ENCODE measurements at regions not wholly inside any gene's neighbourhood (a gene's known extent, or its start where the extent isn't known, plus 50 kb on each side); places are given as distances from the start of the nearest gene placed in this dataset.

DNA sequence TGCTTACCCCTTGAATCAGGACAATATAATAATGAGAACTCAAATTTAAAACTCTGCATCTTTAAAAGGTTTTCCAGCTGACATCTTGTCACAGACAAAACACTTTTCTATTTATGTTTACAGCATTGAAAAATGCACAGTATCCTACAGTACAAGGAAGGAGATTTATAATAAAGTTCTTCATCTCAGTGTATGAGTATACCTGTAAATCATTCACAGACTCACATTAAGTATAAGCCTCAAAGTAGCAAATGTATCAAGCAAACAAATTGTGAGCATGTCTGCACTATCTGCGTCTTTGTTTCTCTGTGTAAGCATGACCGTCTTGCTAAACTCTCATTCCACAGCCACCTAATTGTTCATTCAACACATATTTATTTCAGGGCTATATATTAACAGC is 52.8 kb downstream of the PPP1R2C start:
- H3K27ac ChIP-seq, result no peak overlapping the region
- no peaks in the 10 kb centered on the region for H3K36me3 ChIP-seq
- no peaks in the 10 kb centered on the region for H3K9me3 ChIP-seq (replicated peaks)
- no peaks in the 10 kb centered on the region for H3K27me3 ChIP-seq
- no peak for DNase-seq
- no peaks in the 10 kb centered on the region for H3K4me1 ChIP-seq
- no peak overlapping the region for H3K4me3 ChIP-seq

DNA sequence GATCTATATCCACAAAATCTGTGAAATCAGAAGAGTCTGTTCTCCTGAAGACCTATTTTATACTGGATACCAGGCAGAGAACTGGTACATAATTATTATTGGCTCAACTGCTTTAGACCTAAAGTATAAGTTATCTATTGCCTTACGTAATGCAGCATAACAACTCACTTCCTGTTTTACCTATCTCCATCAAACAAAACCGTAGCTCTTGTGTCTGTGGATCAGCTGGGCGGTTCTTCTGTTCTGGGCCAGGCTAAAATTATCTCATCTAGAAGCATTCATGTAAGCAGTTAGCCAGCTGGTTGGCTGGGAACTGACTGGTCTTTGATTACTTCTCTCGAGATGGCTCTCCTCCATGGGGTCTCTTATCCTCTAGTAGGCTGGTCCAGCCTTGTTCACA is 57.8 kb downstream of the PPP1R2C start:
- Histone ChIP-seq H3K9me3 (replicated peaks) (no peaks in the 10 kb centered on the region), H3K36me3 (no peaks in the 10 kb centered on the region), H3K4me3 (no peak overlapping the region), H3K27me3 (no peaks in the 10 kb centered on the region), H3K27ac (no peak overlapping the region), H3K4me1 (no peaks in the 10 kb centered on the region)
- no peak for DNase-seq

DNA sequence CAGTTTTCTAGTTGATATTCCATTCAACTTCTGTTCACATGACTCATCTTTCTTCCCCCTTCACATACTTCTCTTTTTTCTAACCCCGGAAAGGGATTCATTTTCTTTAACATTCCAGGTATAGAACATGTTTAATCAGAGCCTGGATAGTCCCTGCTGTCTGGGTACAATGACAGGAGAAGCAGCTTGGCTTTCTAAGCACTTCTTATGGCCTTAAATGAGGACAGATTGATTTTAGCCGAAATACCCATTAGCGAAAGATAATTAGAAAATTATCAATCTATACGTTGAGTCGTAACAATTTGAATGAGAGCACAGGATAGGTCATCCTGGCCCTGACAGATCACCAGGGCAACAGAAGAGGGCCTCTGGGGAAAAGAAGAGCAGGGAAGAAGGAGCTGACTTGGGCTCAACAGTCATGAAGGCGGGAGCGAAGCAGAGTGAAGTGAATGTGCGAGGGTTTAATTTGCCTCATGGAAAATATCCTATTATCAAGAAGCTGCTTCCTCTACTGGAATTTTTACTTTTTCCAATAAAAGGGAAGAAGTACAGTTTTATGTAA is 62.2 kb downstream of the PPP1R2C start:
- Histone ChIP-seq H3K4me1 (no peaks in the 10 kb centered on the region), H3K27ac (no peak overlapping the region), H3K4me3 (no peak overlapping the region), H3K27me3 (no peaks in the 10 kb centered on the region), H3K9me3 (replicated peaks) (no peaks in the 10 kb centered on the region), H3K36me3 (no peaks in the 10 kb centered on the region)
- no peak for DNase-seq

DNA sequence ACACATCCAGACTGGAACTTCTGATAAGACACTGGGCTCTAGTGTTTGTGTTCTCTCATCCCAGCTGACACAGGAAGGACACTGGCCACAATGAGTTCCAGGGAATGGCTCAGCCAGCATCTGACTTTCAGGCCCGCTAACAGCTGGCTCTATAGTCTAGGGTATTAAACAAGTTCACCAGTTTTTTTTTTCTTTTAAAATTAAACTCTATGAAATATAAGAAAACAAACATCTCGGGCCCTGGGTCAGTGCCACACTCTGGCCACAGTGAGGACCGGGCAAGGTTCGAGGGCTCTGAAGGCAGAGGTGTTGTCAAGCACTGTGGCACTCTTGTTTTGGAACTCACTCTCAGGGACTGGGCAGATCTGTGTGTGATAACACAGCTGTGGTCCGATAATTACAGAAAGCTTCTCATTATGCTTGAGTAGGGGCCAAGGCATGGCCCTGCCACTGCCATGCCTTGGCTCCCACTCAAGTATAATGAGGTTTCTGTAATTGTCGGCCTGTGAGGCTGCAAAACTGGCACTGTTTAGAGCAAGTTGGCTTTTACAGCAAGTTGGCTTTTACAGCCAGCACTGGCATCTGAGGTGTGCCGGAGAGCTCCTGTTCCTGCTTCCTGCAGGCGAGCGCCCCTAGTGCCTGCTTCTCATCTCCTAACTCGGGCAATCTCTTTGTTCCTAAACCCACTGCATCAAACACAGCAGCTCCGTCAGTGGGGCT is 62.8 kb downstream of the PPP1R2C start:
- Histone ChIP-seq H3K27ac (no peak overlapping the region), H3K4me1 (no peaks in the 10 kb centered on the region), H3K27me3 (no peaks in the 10 kb centered on the region), H3K9me3 (replicated peaks) (no peaks in the 10 kb centered on the region), H3K36me3 (no peaks in the 10 kb centered on the region), H3K4me3 (peak overlapping the region; percentile 26; the same call in 1 of the 2 replicates)
- DNase-seq, result peak; percentile 32 to 42

DNA sequence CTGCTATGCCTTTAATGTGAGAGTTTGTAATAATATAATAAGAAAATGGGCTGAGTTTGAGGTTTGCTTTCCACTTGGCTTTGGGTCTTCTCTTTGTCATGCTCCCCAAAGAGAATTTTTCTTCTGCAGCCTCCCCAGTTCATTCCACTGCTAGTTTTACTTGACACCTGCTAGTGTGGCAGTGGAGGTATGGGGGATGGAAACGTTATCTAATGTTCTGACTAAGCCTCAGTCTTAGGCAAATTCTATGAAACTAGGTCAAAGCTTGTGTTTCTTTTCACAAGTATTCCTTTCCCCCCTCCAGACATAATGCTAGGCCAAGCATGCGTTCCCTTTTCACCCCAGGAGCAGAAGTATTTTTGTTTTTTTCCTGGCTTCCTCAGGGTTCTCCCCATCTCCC is 67.5 kb downstream of the PPP1R2C start:
- Histone ChIP-seq H3K4me1 (no peaks in the 10 kb centered on the region), H3K9me3 (replicated peaks) (no peaks in the 10 kb centered on the region), H3K27me3 (no peaks in the 10 kb centered on the region), H3K36me3 (no peaks in the 10 kb centered on the region), H3K27ac (no peak overlapping the region), H3K4me3 (no peak overlapping the region)
- DNase-seq, result no peak

DNA sequence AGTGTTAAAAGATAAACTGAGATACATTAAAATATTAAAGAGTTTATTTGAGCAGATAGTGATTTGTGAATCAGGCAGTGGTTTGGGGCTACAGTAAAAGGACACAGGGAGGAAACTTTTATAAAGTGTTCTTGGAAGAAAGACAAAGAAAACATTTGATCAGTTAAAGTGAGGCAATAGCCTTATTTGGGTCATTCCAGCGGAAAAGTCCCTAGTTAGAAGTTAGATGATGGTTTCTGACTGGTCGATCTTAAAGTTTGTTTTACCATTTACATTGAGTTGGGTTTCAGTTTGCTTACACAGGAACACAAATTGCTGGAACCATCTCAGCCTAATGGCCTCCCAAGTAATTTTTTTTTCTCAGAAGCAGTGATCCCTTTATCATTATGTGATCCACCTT is 69.7 kb downstream of the PPP1R2C start:
- no peaks in the 10 kb centered on the region for H3K9me3 ChIP-seq (replicated peaks)
- H3K27me3 ChIP-seq, result no peaks in the 10 kb centered on the region
- no peak for DNase-seq
- H3K4me3 ChIP-seq, result no peak overlapping the region
- H3K36me3 ChIP-seq, result no peaks in the 10 kb centered on the region
- H3K27ac ChIP-seq, result no peak overlapping the region
- no peaks in the 10 kb centered on the region for H3K4me1 ChIP-seq

DNA sequence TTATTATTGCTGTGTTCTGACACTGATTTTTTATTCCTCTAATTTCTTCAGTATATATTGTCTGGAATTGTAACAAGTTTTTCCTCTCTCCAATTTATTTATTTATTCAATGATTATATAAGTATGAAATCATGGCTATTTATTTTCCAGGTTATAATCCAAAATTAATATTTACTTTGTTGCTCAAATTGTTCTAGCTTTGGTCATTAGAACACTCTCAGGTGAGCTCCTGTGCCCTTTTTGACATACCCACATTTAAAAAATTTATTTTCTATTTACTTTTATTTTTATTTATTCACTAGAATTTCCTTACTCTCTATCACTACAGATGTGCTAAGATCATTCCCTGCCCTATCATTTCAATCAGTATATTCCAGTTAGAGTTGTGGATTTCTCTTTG is 70.2 kb downstream of the PPP1R2C start:
- Histone ChIP-seq H3K4me1 (no peaks in the 10 kb centered on the region), H3K9me3 (replicated peaks) (no peaks in the 10 kb centered on the region), H3K27ac (no peak overlapping the region), H3K27me3 (no peaks in the 10 kb centered on the region), H3K36me3 (no peaks in the 10 kb centered on the region), H3K4me3 (no peak overlapping the region)
- DNase-seq, result no peak

DNA sequence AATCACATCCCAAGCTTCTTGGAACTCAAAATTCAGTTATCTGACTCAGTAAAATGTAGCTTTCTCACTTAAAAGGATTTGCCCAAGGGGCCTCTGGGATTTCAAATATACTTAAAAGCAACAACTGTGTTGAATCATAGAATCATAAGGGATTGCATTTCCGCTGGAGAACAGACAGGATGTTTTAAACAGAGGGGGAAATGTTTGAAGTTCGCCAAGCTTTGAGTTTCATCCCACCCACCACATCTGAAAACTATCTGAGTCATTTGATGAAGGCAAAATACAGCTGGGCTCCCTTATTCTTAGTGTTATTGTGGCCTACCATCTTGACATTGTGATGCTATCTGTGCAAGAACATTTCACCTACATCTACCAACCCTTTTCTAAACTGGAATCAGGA is 73.5 kb downstream of the PPP1R2C start:
- Histone ChIP-seq H3K36me3 (no peaks in the 10 kb centered on the region), H3K4me3 (no peak overlapping the region), H3K27ac (no peak overlapping the region), H3K9me3 (replicated peaks) (no peaks in the 10 kb centered on the region), H3K4me1 (no peaks in the 10 kb centered on the region), H3K27me3 (no peaks in the 10 kb centered on the region)
- no peak for DNase-seq

DNA sequence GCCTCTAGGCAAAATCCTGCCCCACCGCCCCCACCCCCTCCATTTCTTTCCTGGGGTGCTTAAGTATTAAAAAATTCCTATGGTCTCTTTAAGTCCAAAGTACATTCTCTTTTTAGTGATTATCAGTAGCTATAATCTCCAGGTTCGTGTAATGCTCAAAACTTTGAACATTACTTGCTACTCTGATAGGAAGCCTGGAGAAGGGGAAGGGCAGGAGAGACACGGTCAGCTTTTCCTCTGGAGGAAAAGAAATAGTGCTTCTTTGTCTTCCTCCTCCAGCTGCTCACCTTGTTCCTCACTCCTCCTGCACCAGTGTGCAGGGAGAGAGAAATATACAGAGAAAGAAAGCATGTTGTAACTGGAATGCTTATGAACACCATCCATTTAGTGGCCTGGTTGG is 80.4 kb downstream of the PPP1R2C start:
- no peak overlapping the region for H3K4me3 ChIP-seq
- no peaks in the 10 kb centered on the region for H3K27me3 ChIP-seq
- DNase-seq, result no peak
- H3K36me3 ChIP-seq, result no peaks in the 10 kb centered on the region
- H3K9me3 ChIP-seq (replicated peaks), result no peaks in the 10 kb centered on the region
- H3K4me1 ChIP-seq, result no peaks in the 10 kb centered on the region
- no peak overlapping the region for H3K27ac ChIP-seq

DNA sequence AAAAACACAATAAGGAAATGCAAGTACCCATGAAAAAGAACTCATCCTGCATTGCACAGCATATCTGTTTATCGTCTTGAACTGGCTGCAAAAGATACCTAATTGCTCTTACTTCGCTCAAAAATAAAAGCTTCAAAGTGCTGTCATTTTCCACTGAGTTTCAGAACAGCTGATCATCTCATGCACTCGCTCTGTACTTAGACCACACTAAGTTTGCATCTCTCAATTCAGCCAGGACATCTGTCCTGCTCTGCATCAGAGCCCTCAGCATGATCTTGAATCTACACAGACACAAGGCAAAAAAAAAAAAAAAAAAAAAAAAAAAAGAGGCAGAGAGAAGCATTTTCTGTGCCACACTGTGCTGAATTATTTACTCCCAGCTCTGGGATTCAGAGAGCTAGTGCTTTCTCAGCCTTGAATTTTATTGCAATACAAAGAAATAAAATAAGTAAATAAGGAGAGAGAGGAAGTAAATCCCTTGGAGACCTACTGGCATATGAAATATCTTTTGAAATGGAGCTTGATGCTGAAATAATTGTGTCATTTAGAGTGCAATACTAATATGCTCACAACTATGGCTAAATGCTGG is 81.3 kb downstream of the PPP1R2C start:
- Histone ChIP-seq H3K36me3 (no peaks in the 10 kb centered on the region), H3K4me3 (no peak overlapping the region), H3K9me3 (replicated peaks) (no peaks in the 10 kb centered on the region), H3K27ac (no peak overlapping the region), H3K27me3 (no peaks in the 10 kb centered on the region), H3K4me1 (no peaks in the 10 kb centered on the region)
- DNase-seq, result no peak

DNA sequence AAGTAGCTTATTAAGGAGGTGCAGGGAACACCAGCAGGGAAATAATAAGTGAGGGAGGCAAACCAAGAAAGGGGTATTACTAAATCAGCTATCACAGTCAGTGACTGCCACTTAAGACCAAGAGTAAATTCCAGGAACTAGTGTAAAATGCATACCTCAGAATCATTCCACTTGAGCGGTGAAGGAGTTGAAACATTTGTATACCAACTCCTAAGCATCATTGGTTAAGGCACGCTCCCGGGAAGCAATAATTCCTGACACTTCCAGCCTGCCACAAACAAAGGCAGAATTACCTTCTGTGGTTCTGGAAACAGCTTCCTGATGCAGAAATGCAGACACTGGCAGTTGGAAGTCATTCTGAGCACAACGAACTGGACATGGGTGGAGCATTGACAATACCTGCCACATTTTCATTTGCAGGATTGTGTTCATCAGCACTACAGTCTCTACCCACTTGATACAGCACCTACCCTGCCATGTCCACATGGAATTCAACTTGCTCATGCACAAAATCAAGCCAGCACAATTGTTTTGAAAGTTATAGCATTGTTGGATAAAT is 82.1 kb downstream of the PPP1R2C start:
- H3K4me1 ChIP-seq, result no peaks in the 10 kb centered on the region
- no peak for DNase-seq

DNA sequence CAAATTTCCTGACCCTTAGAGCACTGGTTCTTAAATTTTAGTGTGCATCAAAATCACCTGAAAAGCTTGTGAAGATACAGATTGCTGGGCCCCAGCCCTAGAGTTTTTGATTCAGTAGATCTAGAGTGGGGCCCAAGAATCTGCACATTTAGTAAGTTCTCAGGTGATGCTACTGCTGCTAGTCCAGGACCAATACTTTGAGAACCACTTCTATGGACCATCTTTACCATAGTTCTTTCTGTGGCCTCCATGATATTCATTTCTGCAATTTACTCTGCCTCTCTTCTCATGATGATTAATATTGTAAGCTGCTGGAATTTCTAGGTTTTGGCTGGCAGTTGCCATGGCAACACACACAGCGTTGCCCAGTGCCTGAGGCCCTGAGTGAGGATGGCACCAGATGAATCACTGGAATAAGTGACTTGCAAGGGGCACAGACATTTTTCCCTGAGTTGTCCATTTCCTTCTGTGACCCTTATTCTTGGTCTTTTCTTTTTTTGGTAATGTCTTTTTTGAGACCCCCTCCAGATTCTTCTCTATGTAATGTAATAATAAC is 83.6 kb downstream of the PPP1R2C start:
- Histone ChIP-seq H3K4me3 (no peak overlapping the region), H3K9me3 (replicated peaks) (no peaks in the 10 kb centered on the region), H3K27me3 (no peaks in the 10 kb centered on the region), H3K27ac (no peak overlapping the region), H3K4me1 (no peaks in the 10 kb centered on the region), H3K36me3 (no peaks in the 10 kb centered on the region)
- DNase-seq, result no peak

More for the DNA sequence above, 82.1 kb downstream of the PPP1R2C start:
- no peaks in the 10 kb centered on the region for H3K36me3 ChIP-seq
- no peak overlapping the region for H3K27ac ChIP-seq
- H3K9me3 ChIP-seq (replicated peaks), result no peaks in the 10 kb centered on the region
- no peaks in the 10 kb centered on the region for H3K27me3 ChIP-seq
- no peak overlapping the region for H3K4me3 ChIP-seq

DNA sequence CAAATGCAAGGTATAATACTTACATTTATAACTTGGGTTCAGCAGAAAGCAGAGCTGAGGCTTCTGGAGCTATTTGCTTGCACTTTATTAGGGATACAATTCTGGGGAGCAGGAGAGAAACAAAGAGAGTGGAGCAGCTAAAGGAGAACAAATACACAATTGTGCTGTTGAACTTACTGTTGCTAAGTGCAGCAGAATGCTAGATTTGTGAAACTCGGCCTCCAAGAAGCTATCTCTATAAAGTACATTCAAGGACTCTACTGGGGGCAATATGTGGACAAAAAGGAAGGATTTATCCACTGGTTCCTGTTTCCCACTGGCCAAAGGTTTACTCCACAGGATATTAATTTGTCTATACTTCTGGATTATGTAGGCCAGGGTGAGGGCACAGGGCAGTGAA is 86.8 kb downstream of the PPP1R2C start:
- no peak for DNase-seq
- Histone ChIP-seq H3K4me3 (no peak overlapping the region), H3K27ac (no peak overlapping the region), H3K9me3 (replicated peaks) (no peaks in the 10 kb centered on the region), H3K4me1 (no peaks in the 10 kb centered on the region), H3K27me3 (no peaks in the 10 kb centered on the region), H3K36me3 (no peaks in the 10 kb centered on the region)

DNA sequence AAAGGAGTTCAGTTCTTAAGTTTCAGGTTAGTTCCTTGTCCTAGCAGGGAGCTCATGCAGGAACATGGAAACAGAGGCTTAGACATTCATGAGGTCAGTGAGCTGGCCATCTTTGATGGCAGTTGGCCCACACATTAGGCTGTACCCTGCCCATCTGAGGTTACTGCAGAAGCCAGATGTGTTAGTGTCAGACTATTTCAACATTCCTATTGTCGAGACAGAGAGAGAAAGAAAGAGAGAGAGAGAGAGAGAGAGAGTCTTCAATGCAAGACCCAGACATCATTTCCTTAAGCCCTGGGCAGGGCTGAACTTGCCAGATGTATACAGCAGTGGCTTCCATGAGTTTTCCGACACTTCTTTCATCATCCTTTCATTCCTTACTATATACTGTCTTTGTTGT is 91.3 kb downstream of the PPP1R2C start:
- Histone ChIP-seq H3K27ac (no peak overlapping the region), H3K36me3 (no peaks in the 10 kb centered on the region), H3K4me1 (no peaks in the 10 kb centered on the region), H3K27me3 (no peaks in the 10 kb centered on the region), H3K4me3 (no peak overlapping the region), H3K9me3 (replicated peaks) (no peaks in the 10 kb centered on the region)
- DNase-seq, result no peak

DNA sequence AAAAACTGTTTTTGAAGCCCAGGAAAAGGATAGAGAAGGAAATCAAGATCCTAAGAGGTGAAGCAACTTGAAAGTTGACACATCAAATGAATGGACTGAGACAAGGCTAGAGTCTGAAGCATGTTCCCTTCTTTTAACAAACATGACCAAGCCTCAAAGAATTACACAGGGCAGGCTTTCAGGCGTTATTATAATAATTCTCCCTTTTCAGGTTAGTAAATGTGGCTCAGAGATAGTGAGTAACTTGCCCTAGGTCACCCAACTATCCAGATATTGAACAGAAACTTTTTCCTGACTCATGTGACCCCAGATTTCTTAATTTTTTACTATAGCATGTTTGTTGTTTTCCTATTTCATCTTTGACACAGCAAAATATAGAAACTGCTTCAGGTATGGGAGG is 91.7 kb downstream of the PPP1R2C start:
- Histone ChIP-seq H3K27ac (no peak overlapping the region), H3K4me1 (no peaks in the 10 kb centered on the region), H3K27me3 (no peaks in the 10 kb centered on the region), H3K4me3 (no peak overlapping the region), H3K9me3 (replicated peaks) (no peaks in the 10 kb centered on the region), H3K36me3 (no peaks in the 10 kb centered on the region)
- no peak for DNase-seq

Measured in SJCRH30 (cell line).